ENCODE measurements at regions not wholly inside any gene's neighbourhood (a gene's known extent, or its start where the extent isn't known, plus 50 kb on each side); places are given as distances from the start of the nearest gene placed in this dataset.

GRCh38 chr10:128972036-128972405 is 495.0 kb upstream of the MGMT start:
- DNase-seq (ENCODE audit: low spot score), result no peak
- no peak for TF ChIP-seq CTCF (IDR thresholded peaks at IDR 0.05; ENCODE audit: borderline replicate concordance, control extremely low read depth, extremely low read depth, insufficient read depth, missing control alignments)
- in situ Hi-C loops (cut with MboI; ENCODE audit: low sequenced_read_pairs, unreplicated experiment), result no loop called here

GRCh38 chr10:128973221-128973620 is 493.8 kb upstream of the MGMT start:
- no peak for DNase-seq (ENCODE audit: low spot score)
- TF ChIP-seq CTCF (IDR thresholded peaks at IDR 0.05; ENCODE audit: borderline replicate concordance, control extremely low read depth, extremely low read depth, insufficient read depth, missing control alignments), result no peak
- in situ Hi-C loops (cut with MboI; ENCODE audit: low sequenced_read_pairs, unreplicated experiment), result no loop called here

GRCh38 chr10:128976856-128977255 is 490.2 kb upstream of the MGMT start:
- no peak for TF ChIP-seq CTCF (IDR thresholded peaks at IDR 0.05; ENCODE audit: borderline replicate concordance, control extremely low read depth, extremely low read depth, insufficient read depth, missing control alignments)
- no peak for DNase-seq (ENCODE audit: low spot score)
- in situ Hi-C loops (cut with MboI; ENCODE audit: low sequenced_read_pairs, unreplicated experiment), result no loop called here

GRCh38 chr10:128978211-128978610 is 488.8 kb upstream of the MGMT start:
- in situ Hi-C loops (cut with MboI; ENCODE audit: low sequenced_read_pairs, unreplicated experiment), result no loop called here
- no peak for DNase-seq (ENCODE audit: low spot score)
- no peak for TF ChIP-seq CTCF (IDR thresholded peaks at IDR 0.05; ENCODE audit: borderline replicate concordance, control extremely low read depth, extremely low read depth, insufficient read depth, missing control alignments)

GRCh38 chr10:128979405-128979804 is 487.6 kb upstream of the MGMT start:
- in situ Hi-C loops (cut with MboI; ENCODE audit: low sequenced_read_pairs, unreplicated experiment), result no loop called here
- no peak for TF ChIP-seq CTCF (IDR thresholded peaks at IDR 0.05; ENCODE audit: borderline replicate concordance, control extremely low read depth, extremely low read depth, insufficient read depth, missing control alignments)
- DNase-seq (ENCODE audit: low spot score), result no peak

- no peak for DNase-seq (ENCODE audit: low spot score)
- in situ Hi-C loops (cut with MboI; ENCODE audit: low sequenced_read_pairs, unreplicated experiment), result no loop called here
- no peak for TF ChIP-seq CTCF (IDR thresholded peaks at IDR 0.05; ENCODE audit: borderline replicate concordance, control extremely low read depth, extremely low read depth, insufficient read depth, missing control alignments)
These were observed 485.8 kb upstream of the MGMT start for GRCh38 chr10:128981251-128981650.
